ENCODE measurements at regions not wholly inside any gene's neighbourhood (a gene's known extent, or its start where the extent isn't known, plus 50 kb on each side); places are given as distances from the start of the nearest gene placed in this dataset.

- DNase-seq (ENCODE audit: low read depth), result no peak
Observed at GRCh38 chr2:203812294-203813221, 55.0 kb upstream of the CTLA4 start.

GRCh38 chr2:203813684-203814083, 53.9 kb upstream of the CTLA4 start:
- H3K4me3 ChIP-seq (ENCODE audit: low read depth, low read length), result no peak overlapping the region
- no peak for DNase-seq (ENCODE audit: low read depth)

More at GRCh38 chr2:203812294-203813221, 55.0 kb upstream of the CTLA4 start:
- no peak overlapping the region for H3K4me3 ChIP-seq (ENCODE audit: low read depth, low read length)

- no peak overlapping the region for H3K4me3 ChIP-seq (ENCODE audit: low read depth, low read length)
- DNase-seq (ENCODE audit: low read depth), result no peak
Observed at GRCh38 chr2:203814661-203815540, 52.7 kb upstream of the CTLA4 start.

- no peak overlapping the region for H3K4me3 ChIP-seq (ENCODE audit: low read depth, low read length)
- no peak for DNase-seq (ENCODE audit: low read depth)
Observed at GRCh38 chr2:203815541-203815898, 52.1 kb upstream of the CTLA4 start.

GRCh38 chr2:203817147-203817546, 50.4 kb upstream of the CTLA4 start:
- DNase-seq (ENCODE audit: low read depth), result no peak
- no peak overlapping the region for H3K4me3 ChIP-seq (ENCODE audit: low read depth, low read length)

Measured in skeletal muscle cell (primary cell).